GM12878 (cell line): ENCODE measurements at regions not wholly inside any gene's neighbourhood (a gene's known extent, or its start where the extent isn't known, plus 50 kb on each side); places are given as distances from the start of the nearest gene placed in this dataset.

Experiments
- ATAC-seq: fragments of 200-7000 bp; cut with Tn5 transposase; 3 replicates; pipeline ENCODE4 v1.9.1; 2020; ENCODE audit warnings: mild to moderate bottlenecking, moderate library complexity
- BruUV-seq: library from RNA; stranded (reverse); fragments of 400-500 nt; replicated peaks from 2 replicates; lab custom pipeline; 2021; lab: Mats Ljungman, UMichigan
- CTCF ChIA-PET: fragments of 300-600 bp; sonication (Branson Sonifier 250); formaldehyde crosslinking; extraction: SDS; loops from one replicate; lab custom pipeline; 2021; ENCODE audit warnings: inconsistent platforms; lab: Yijun Ruan, JAX
- POLR2A ChIA-PET: fragments of 350-600 bp; formaldehyde crosslinking; extraction: SDS; loops from one replicate; lab custom pipeline; 2021; ENCODE audit warnings: inconsistent platforms; lab: Charles Lee
- RAD21 ChIA-PET: fragments of 300-600 bp; sonication (Branson Sonifier 250); formaldehyde crosslinking; loops from one replicate; lab custom pipeline; 2023; ENCODE audit warnings: antibody characterized with exemption; ENCODE audit not compliant: unreplicated experiment; lab: Charles Lee
- SMC1A ChIA-PET: fragments of 300-600 bp; sonication (Branson Sonifier 250); formaldehyde crosslinking; loops from one replicate; lab custom pipeline; 2023; ENCODE audit not compliant: unreplicated experiment, uncharacterized antibody; lab: Charles Lee
- DNase-seq: peaks from one replicate; pipeline ENCODE4 v3.0.0-alpha.2; 2011; ENCODE audit warnings: low read depth, low spot score
- FAIRE-seq: peaks from 3 replicates; lab custom pipeline; 2011; peaks lifted over from hg19 to GRCh38; lab: Jason Lieb, UNC
- H2AFZ ChIP-seq: 2 replicates; pipeline ENCODE4 v1.6.0; 2011; ENCODE audit warnings: low read depth, low read length, control low read depth; ENCODE audit not compliant: control insufficient read depth
- H3K27ac ChIP-seq: 2 replicates; pipeline ENCODE4 v1.5.1; 2011; ENCODE audit warnings: control low read depth; ENCODE audit not compliant: control insufficient read depth, insufficient read depth
- H3K27me3 ChIP-seq, 2 experiments: replicated peaks in 1 of 2; 2 replicates each; pipeline versions ENCODE4 v1.6.0 to v1.6.1; 2011; ENCODE audit warnings: low read length in 1 of 2; ENCODE audit not compliant: control insufficient read depth in 2 of 2, insufficient read depth in 2 of 2
- H3K36me3 ChIP-seq, 2 experiments: 2 replicates each; pipeline ENCODE4 v1.5.1; 2011; ENCODE audit warnings: low read length in 1 of 2; ENCODE audit not compliant: control insufficient read depth in 2 of 2, insufficient read depth in 2 of 2
- H3K4me1 ChIP-seq: 2 replicates; pipeline ENCODE4 v1.6.1; 2011; ENCODE audit warnings: mild to moderate bottlenecking, low read length, moderate library complexity, mixed read lengths; ENCODE audit not compliant: control insufficient read depth, insufficient read depth
- H3K4me2 ChIP-seq: 2 replicates; pipeline ENCODE4 v1.6.0; 2011; ENCODE audit warnings: control low read depth; ENCODE audit not compliant: control insufficient read depth, insufficient read depth
- H3K4me3 ChIP-seq: fragments of 200-600 bp; sonication (generic); 2 replicates; pipeline ENCODE4 v1.5.1; 2016
- H3K79me2 ChIP-seq: 2 replicates; pipeline ENCODE4 v1.6.0; 2011; ENCODE audit warnings: low read length; ENCODE audit not compliant: control insufficient read depth, insufficient read depth
- H3K9ac ChIP-seq: 2 replicates; pipeline ENCODE4 v1.8.0; 2011; ENCODE audit warnings: low read length, control low read depth, mixed read lengths; ENCODE audit not compliant: control insufficient read depth, insufficient read depth
- H3K9me3 ChIP-seq: replicated peaks from 3 replicates; pipeline ENCODE4 v1.5.1; 2011; ENCODE audit warnings: mild to moderate bottlenecking, low read length; ENCODE audit not compliant: control insufficient read depth, insufficient read depth
- H4K20me1 ChIP-seq: 2 replicates; pipeline ENCODE4 v1.6.0; 2011; ENCODE audit not compliant: control insufficient read depth, insufficient read depth
- CREM ChIP-seq: IDR thresholded peaks from 2 replicates; pipeline ENCODE4 v1.6.1; 2014; ENCODE audit warnings: antibody characterized with exemption, low read depth
- DPF2 ChIP-seq: fragments of 450-650 bp; IDR thresholded peaks from 2 replicates; pipeline ENCODE4 v1.6.1; 2017; ENCODE audit warnings: mild to moderate bottlenecking
- EZH2 ChIP-seq: IDR thresholded peaks from 2 replicates; pipeline ENCODE4 v1.6.1; 2012; ENCODE audit warnings: low read depth, mild to moderate bottlenecking, control low read depth, inconsistent platforms, low read length, borderline replicate concordance; ENCODE audit not compliant: control insufficient read depth
- JUND ChIP-seq: IDR thresholded peaks from 2 replicates; pipeline ENCODE4 v1.6.1; 2012; ENCODE audit warnings: low read depth, mild to moderate bottlenecking, low read length, improper control_type of control experiment, moderate library complexity
- ZZZ3 ChIP-seq: IDR thresholded peaks from 2 replicates; pipeline ENCODE4 v1.6.1; 2011; ENCODE audit warnings: low read depth; ENCODE audit not compliant: control insufficient read depth, insufficient read length
- WGBS: methylation state at CpG from one replicate; pipeline ENCODE4 v1.1.6; 2016; ENCODE audit warnings: low lambda C conversion rate; ENCODE audit not compliant: insufficient replicate concordance, insufficient coverage; ENCODE audit errors: missing lambda C conversion rate; 5-methylcytosine and 5-hydroxymethylcytosine counted together
- in situ Hi-C: fragments of 300-500 bp; cut with MboI; formaldehyde crosslinking; loops from 9 replicates; pipeline ENCODE4 v1.14.3; 2018; ENCODE audit warnings: mixed read lengths
- intact Hi-C: fragments of 100-400 bp; cut with micrococcal nuclease; formaldehyde crosslinking; loops from one replicate; pipeline ENCODE4 v1.14.2; 2022; ENCODE audit not compliant: unreplicated experiment
- TF ChIP-seq, protein P1 (sequence below): IDR thresholded peaks from 2 replicates; pipeline ENCODE4 v1.6.1; 2011; ENCODE audit warnings: mild to moderate bottlenecking, low read depth, low read length, moderate library complexity; ENCODE audit not compliant: insufficient replicate concordance
- TF ChIP-seq, protein P2 (sequence below): fragments of 450-650 bp; IDR thresholded peaks from 2 replicates; pipeline ENCODE4 v1.6.1; 2016; ENCODE audit warnings: mild to moderate bottlenecking, moderate library complexity, borderline replicate concordance
- TF ChIP-seq, protein P3 (sequence below): fragments of 450-650 bp; IDR thresholded peaks from 2 replicates; pipeline ENCODE4 v1.6.1; 2017; ENCODE audit warnings: mild to moderate bottlenecking, moderate library complexity

DNA sequence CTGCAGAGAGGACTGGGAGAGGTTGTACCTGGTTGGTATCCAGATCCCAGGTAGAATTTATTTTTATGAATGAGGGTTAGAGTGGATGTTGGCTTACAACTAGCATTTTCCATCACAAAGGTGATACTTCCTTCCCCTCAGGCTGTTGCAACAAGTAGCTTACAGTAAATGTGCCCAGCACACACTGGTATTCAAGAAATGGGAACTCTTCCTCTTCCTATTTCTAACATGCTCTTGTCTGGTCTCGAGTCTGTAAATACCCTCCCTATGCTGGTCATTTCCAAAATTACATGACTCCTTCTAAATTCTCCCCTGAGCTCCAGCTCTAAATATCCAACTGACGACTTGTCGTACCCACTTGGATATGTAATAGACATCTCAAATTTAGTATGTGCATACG, 90.1 kb upstream of the FOXC1 start:
- Histone ChIP-seq H3K36me3 (no peaks in the 10 kb centered on the region), H3K4me3 (no peak overlapping the region), H3K4me2 (no peak overlapping the region), H3K27ac (no peak overlapping the region), H3K9me3 (no peaks in the 10 kb centered on the region; the same call in 2 of the 3 replicates), H4K20me1 (no peaks in the 10 kb centered on the region), H2AFZ (no peak overlapping the region), H3K27me3 (0 out of 4 replicates have a peak, but pooled peaks cover 0 to 2% of the 10 kb centered on the region in 2 experiments), H3K79me2 (no peaks in the 10 kb centered on the region), H3K9ac (no peak overlapping the region), H3K4me1 (no peaks in the 10 kb centered on the region)
- ChIA-PET CTCF (no interaction called here), POLR2A (no interaction called here), SMC1A (no interaction called here), RAD21 (no interaction called here)
- TF ChIP-seq, protein P1, sequence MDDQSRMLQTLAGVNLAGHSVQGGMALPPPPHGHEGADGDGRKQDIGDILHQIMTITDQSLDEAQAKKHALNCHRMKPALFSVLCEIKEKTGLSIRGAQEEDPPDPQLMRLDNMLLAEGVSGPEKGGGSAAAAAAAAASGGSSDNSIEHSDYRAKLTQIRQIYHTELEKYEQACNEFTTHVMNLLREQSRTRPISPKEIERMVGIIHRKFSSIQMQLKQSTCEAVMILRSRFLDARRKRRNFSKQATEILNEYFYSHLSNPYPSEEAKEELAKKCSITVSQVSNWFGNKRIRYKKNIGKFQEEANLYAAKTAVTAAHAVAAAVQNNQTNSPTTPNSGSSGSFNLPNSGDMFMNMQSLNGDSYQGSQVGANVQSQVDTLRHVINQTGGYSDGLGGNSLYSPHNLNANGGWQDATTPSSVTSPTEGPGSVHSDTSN: no peak
- TF ChIP-seq EZH2 (no peak), DPF2 (no peak), JUND (no peak)
- 47% methylated on average over 4 of the region's 4 CpGs for WGBS
- DNase-seq (no peak), FAIRE-seq (no peak), ATAC-seq (no peak)
- in situ Hi-C loops (no loop called here), intact Hi-C loops (no loop called here)
- BruUV-seq: no TSS peak

DNA sequence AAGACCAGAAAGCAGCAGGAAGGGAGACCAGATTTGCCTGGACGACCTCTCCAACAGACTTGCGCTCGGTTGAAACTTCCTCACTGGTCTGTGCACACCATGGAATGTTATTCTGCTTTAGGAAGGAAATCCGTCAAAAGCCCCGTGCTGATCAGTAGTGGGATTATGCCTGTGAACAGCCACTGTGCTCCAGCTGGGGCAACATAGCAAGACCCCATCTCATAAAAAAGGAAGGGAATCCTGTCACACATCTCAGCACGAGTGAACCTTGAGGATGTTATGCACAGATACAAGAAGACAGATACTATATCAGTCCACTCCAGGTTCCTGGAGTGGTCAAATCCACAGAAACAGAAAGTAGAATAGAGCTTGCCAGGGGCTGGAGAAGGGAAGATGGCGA, 86.9 kb upstream of the FOXC1 start:
- Histone ChIP-seq H3K27ac (no peak overlapping the region), H3K9ac (no peak overlapping the region), H3K4me1 (peaks cover 7% of the 10 kb centered on the region), H3K4me3 (no peak overlapping the region), H3K36me3 (no peaks in the 10 kb centered on the region), H4K20me1 (no peaks in the 10 kb centered on the region), H3K27me3 (0 out of 4 replicates have a peak, but pooled peaks cover 0 to 2% of the 10 kb centered on the region in 2 experiments), H3K9me3 (no peaks in the 10 kb centered on the region; the same call in 2 of the 3 replicates), H3K4me2 (no peak overlapping the region), H2AFZ (no peak overlapping the region), H3K79me2 (no peaks in the 10 kb centered on the region)
- SMC1A ChIA-PET: no interaction called here
- WGBS: 41% methylated on average over 7 of the region's 7 CpGs
- ATAC-seq (no peak), DNase-seq (no peak), FAIRE-seq (no peak)
- in situ Hi-C loops: no loop called here
- CTCF ChIA-PET: interaction anchor here (0.7 kb wide), 1 partner anchor 51 kb away, joined by 3 read pairs; no protein-coding TSS in a partner anchor
- POLR2A ChIA-PET: no interaction called here
- BruUV-seq: no TSS peak
- RAD21 ChIA-PET: no interaction called here
- intact Hi-C loops: no loop called here
- TF ChIP-seq, protein P2, sequence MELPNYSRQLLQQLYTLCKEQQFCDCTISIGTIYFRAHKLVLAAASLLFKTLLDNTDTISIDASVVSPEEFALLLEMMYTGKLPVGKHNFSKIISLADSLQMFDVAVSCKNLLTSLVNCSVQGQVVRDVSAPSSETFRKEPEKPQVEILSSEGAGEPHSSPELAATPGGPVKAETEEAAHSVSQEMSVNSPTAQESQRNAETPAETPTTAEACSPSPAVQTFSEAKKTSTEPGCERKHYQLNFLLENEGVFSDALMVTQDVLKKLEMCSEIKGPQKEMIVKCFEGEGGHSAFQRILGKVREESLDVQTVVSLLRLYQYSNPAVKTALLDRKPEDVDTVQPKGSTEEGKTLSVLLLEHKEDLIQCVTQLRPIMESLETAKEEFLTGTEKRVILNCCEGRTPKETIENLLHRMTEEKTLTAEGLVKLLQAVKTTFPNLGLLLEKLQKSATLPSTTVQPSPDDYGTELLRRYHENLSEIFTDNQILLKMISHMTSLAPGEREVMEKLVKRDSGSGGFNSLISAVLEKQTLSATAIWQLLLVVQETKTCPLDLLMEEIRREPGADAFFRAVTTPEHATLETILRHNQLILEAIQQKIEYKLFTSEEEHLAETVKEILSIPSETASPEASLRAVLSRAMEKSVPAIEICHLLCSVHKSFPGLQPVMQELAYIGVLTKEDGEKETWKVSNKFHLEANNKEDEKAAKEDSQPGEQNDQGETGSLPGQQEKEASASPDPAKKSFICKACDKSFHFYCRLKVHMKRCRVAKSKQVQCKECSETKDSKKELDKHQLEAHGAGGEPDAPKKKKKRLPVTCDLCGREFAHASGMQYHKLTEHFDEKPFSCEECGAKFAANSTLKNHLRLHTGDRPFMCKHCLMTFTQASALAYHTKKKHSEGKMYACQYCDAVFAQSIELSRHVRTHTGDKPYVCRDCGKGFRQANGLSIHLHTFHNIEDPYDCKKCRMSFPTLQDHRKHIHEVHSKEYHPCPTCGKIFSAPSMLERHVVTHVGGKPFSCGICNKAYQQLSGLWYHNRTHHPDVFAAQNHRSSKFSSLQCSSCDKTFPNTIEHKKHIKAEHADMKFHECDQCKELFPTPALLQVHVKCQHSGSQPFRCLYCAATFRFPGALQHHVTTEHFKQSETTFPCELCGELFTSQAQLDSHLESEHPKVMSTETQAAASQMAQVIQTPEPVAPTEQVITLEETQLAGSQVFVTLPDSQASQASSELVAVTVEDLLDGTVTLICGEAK: no peak
- no peak for TF ChIP-seq ZZZ3
- no peak for TF ChIP-seq CREM
- TF ChIP-seq, protein P3, sequence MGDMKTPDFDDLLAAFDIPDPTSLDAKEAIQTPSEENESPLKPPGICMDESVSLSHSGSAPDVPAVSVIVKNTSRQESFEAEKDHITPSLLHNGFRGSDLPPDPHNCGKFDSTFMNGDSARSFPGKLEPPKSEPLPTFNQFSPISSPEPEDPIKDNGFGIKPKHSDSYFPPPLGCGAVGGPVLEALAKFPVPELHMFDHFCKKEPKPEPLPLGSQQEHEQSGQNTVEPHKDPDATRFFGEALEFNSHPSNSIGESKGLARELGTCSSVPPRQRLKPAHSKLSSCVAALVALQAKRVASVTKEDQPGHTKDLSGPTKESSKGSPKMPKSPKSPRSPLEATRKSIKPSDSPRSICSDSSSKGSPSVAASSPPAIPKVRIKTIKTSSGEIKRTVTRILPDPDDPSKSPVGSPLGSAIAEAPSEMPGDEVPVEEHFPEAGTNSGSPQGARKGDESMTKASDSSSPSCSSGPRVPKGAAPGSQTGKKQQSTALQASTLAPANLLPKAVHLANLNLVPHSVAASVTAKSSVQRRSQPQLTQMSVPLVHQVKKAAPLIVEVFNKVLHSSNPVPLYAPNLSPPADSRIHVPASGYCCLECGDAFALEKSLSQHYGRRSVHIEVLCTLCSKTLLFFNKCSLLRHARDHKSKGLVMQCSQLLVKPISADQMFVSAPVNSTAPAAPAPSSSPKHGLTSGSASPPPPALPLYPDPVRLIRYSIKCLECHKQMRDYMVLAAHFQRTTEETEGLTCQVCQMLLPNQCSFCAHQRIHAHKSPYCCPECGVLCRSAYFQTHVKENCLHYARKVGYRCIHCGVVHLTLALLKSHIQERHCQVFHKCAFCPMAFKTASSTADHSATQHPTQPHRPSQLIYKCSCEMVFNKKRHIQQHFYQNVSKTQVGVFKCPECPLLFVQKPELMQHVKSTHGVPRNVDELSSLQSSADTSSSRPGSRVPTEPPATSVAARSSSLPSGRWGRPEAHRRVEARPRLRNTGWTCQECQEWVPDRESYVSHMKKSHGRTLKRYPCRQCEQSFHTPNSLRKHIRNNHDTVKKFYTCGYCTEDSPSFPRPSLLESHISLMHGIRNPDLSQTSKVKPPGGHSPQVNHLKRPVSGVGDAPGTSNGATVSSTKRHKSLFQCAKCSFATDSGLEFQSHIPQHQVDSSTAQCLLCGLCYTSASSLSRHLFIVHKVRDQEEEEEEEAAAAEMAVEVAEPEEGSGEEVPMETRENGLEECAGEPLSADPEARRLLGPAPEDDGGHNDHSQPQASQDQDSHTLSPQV: no peak
